Tibial nerve (tissue), 4 donors: ENCODE measurements at regions not wholly inside any gene's neighbourhood (a gene's known extent, or its start where the extent isn't known, plus 50 kb on each side); places are given as distances from the start of the nearest gene placed in this dataset.

Source experiments
- DNase-seq, 2 donors: peaks; one replicate each; pipeline ENCODE4 v3.0.0-alpha.2; 2019; ENCODE audit warnings: low spot score in 2 of 2
- H3K27ac ChIP-seq, 4 donors: fragments of 200-600 bp; sonication (generic) in 3 of 4; one replicate each; pipeline ENCODE4 v1.5.1; 2017 to 2019; ENCODE audit warnings: mild to moderate bottlenecking in 1 of 4
- H3K27me3 ChIP-seq, 2 donors: fragments of 200-600 bp; sonication (generic) in 1 of 2; one replicate each; pipeline versions ENCODE4 v1.5.1 to v1.6.0; 2017 to 2019
- H3K36me3 ChIP-seq, 3 donors: fragments of 200-600 bp; sonication (generic); one replicate each; pipeline ENCODE4 v1.5.1; 2018 to 2019
- H3K4me1 ChIP-seq, 4 donors: fragments of 200-600 bp; sonication (generic) in 3 of 4; one replicate each; pipeline ENCODE4 v1.5.1; 2017 to 2019
- H3K4me3 ChIP-seq, 4 donors: fragments of 200-600 bp; sonication (generic) in 3 of 4; one replicate each; pipeline ENCODE4 v1.5.1; 2017 to 2019; ENCODE audit warnings: mild to moderate bottlenecking in 1 of 4, moderate library complexity in 1 of 4
- H3K9me3 ChIP-seq, 4 donors: fragments of 200-600 bp; sonication (generic) in 3 of 4; one replicate each; pipeline ENCODE4 v1.5.1; 2017 to 2019
- CTCF ChIP-seq, 5 experiments: fragments of 200-600 bp in 3 of 5; fragments of 450-650 bp in 2 of 5; sonication (generic) in 3 of 5; IDR thresholded peaks; one replicate each; pipeline ENCODE4 v1.5.1; 2016 to 2019; ENCODE audit warnings: antibody characterized with exemption in 5 of 5, mild to moderate bottlenecking in 3 of 5, moderate library complexity in 2 of 5
- EP300 ChIP-seq, 2 donors: sonication (generic); formaldehyde crosslinking; IDR thresholded peaks; one replicate each; pipeline ENCODE4 v1.6.1; 2017; ENCODE audit warnings: antibody characterized with exemption in 2 of 2, mild to moderate bottlenecking in 1 of 2
- POLR2A ChIP-seq, 2 donors: fragments of 450-650 bp; IDR thresholded peaks; one replicate each; pipeline ENCODE4 v1.6.1; 2017; ENCODE audit warnings: antibody characterized with exemption in 2 of 2, mild to moderate bottlenecking in 2 of 2, moderate library complexity in 2 of 2
- WGBS, 2 donors: methylation state at CpG; one replicate each; pipeline ENCODE4 v1.1.5; 2018; 5-methylcytosine and 5-hydroxymethylcytosine counted together

GRCh38 chrX:5409106-5409505, 819.6 kb downstream of the NLGN4X start:
- TF ChIP-seq POLR2A (IDR thresholded peaks at IDR 0.05): no peak
- no peak for TF ChIP-seq CTCF (IDR thresholded peaks at IDR 0.05)
- no peak for TF ChIP-seq EP300 (IDR thresholded peaks at IDR 0.05)
- 72 to 78% methylated on average over 5 of the region's 5 CpGs for WGBS, 2 donors
- no peak overlapping the region for H3K27ac ChIP-seq
- DNase-seq: no peak
- H3K4me1 ChIP-seq: no peaks in the 10 kb centered on the region
- H3K4me3 ChIP-seq: no peak overlapping the region
- no peaks in the 10 kb centered on the region for H3K27me3 ChIP-seq
- H3K9me3 ChIP-seq: no peaks in the 10 kb centered on the region
- H3K36me3 ChIP-seq: no peaks in the 10 kb centered on the region

- H3K9me3 ChIP-seq: no peaks in the 10 kb centered on the region
- DNase-seq: no peak
- H3K4me1 ChIP-seq: no peaks in the 10 kb centered on the region
- WGBS, 2 donors: 94 to 100% methylated on average over 2 to 3 of the region's 3 CpGs
- TF ChIP-seq POLR2A (IDR thresholded peaks at IDR 0.05) (no peak), EP300 (IDR thresholded peaks at IDR 0.05) (no peak), CTCF (IDR thresholded peaks at IDR 0.05) (no peak)
- no peak overlapping the region for H3K4me3 ChIP-seq
- no peaks in the 10 kb centered on the region for H3K36me3 ChIP-seq
- no peaks in the 10 kb centered on the region for H3K27me3 ChIP-seq
- H3K27ac ChIP-seq: no peak overlapping the region
These were observed 826.2 kb downstream of the NLGN4X start for GRCh38 chrX:5402461-5402860.

- Histone ChIP-seq H3K27ac (no peak overlapping the region), H3K27me3 (no peaks in the 10 kb centered on the region), H3K4me1 (no peaks in the 10 kb centered on the region), H3K9me3 (no peaks in the 10 kb centered on the region), H3K4me3 (no peak overlapping the region), H3K36me3 (no peaks in the 10 kb centered on the region)
- WGBS, 2 donors: 45 to 70% methylated on average over 8 of the region's 8 CpGs
- TF ChIP-seq CTCF (IDR thresholded peaks at IDR 0.05) (no peak), EP300 (IDR thresholded peaks at IDR 0.05) (no peak), POLR2A (IDR thresholded peaks at IDR 0.05) (no peak)
- DNase-seq: no peak
These were observed 829.3 kb downstream of the NLGN4X start for GRCh38 chrX:5399403-5399802.

- Histone ChIP-seq H3K4me3 (no peak overlapping the region), H3K4me1 (no peaks in the 10 kb centered on the region), H3K27ac (no peak overlapping the region), H3K27me3 (no peaks in the 10 kb centered on the region), H3K9me3 (no peaks in the 10 kb centered on the region), H3K36me3 (no peaks in the 10 kb centered on the region)
- TF ChIP-seq POLR2A (IDR thresholded peaks at IDR 0.05): no peak
- TF ChIP-seq CTCF (IDR thresholded peaks at IDR 0.05): no peak
- no peak for TF ChIP-seq EP300 (IDR thresholded peaks at IDR 0.05)
- DNase-seq: no peak
- 47 to 54% methylated on average over 7 of the region's 7 CpGs for WGBS, 2 donors
These were observed 831.3 kb downstream of the NLGN4X start for GRCh38 chrX:5397409-5397808.

- no peak for DNase-seq
- no peak overlapping the region for H3K27ac ChIP-seq
- H3K36me3 ChIP-seq: no peaks in the 10 kb centered on the region
- no peaks in the 10 kb centered on the region for H3K27me3 ChIP-seq
- H3K4me3 ChIP-seq: no peak overlapping the region
- 81 to 88% methylated on average over 5 to 12 of the region's 14 CpGs for WGBS, 2 donors
- TF ChIP-seq EP300 (IDR thresholded peaks at IDR 0.05): no peak
- TF ChIP-seq POLR2A (IDR thresholded peaks at IDR 0.05): no peak
- TF ChIP-seq CTCF (IDR thresholded peaks at IDR 0.05): no peak
- no peaks in the 10 kb centered on the region for H3K4me1 ChIP-seq
- H3K9me3 ChIP-seq: no peaks in the 10 kb centered on the region
These were observed 838.3 kb downstream of the NLGN4X start for GRCh38 chrX:5390376-5390775.
